Adrenal gland (tissue), 9 donors: ENCODE measurements at regions not wholly inside any gene's neighbourhood (a gene's known extent, or its start where the extent isn't known, plus 50 kb on each side); places are given as distances from the start of the nearest gene placed in this dataset.

Source experiments
- DNase-seq, 7 donors: peaks; one replicate each; pipeline ENCODE4 v3.0.0-alpha.2; 2019 to 2020
- H3K27ac ChIP-seq, 5 donors: fragments of 200-600 bp; sonication (generic) in 4 of 5; 1 replicate in 3 of 5; 2 replicates in 2 of 5; pipeline versions ENCODE4 v1.5.1 to v1.8.0; 2016 to 2020; ENCODE audit warnings: mild to moderate bottlenecking in 1 of 5
- H3K27me3 ChIP-seq: fragments of 200-600 bp; 2 replicates; pipeline ENCODE4 v1.8.0; 2021
- H3K36me3 ChIP-seq, 2 donors: fragments of 200-600 bp; replicated peaks in 1 of 2; 1 replicate in 1 of 2; 2 replicates in 1 of 2; pipeline versions ENCODE4 v1.5.1 to v1.8.0; 2018 to 2022
- H3K4me1 ChIP-seq, 2 donors: fragments of 200-600 bp; replicated peaks in 1 of 2; 1 replicate in 1 of 2; 2 replicates in 1 of 2; pipeline versions ENCODE4 v1.5.1 to v1.8.0; 2018 to 2021
- H3K4me3 ChIP-seq, 4 donors: fragments of 200-600 bp; sonication (generic) in 3 of 4; one replicate each; pipeline ENCODE4 v1.5.1; 2016 to 2018
- H3K9me3 ChIP-seq, 3 donors: fragments of 200-600 bp; sonication (generic) in 1 of 3; replicated peaks in 1 of 3; 1 replicate in 2 of 3; 2 replicates in 1 of 3; pipeline versions ENCODE4 v1.5.1 to v1.8.0; 2016 to 2021
- CTCF ChIP-seq, 6 experiments: fragments of 450-650 bp in 4 of 6; fragments of 200-600 bp in 2 of 6; sonication (generic) in 1 of 6; IDR thresholded peaks; 1 replicate in 5 of 6; 2 replicates in 1 of 6; pipeline versions ENCODE4 v1.5.1 to v1.8.0; 2016 to 2021; ENCODE audit warnings: antibody characterized with exemption in 6 of 6, mild to moderate bottlenecking in 2 of 6, moderate library complexity in 1 of 6
- POLR2A ChIP-seq, 2 donors: fragments of 450-650 bp; IDR thresholded peaks; one replicate each; pipeline ENCODE4 v1.6.1; 2017; ENCODE audit warnings: antibody characterized with exemption in 2 of 2, mild to moderate bottlenecking in 2 of 2, moderate library complexity in 1 of 2
- WGBS, 4 donors: extraction: QIAGEN DNeasy Blood & Tissue Kit in 2 of 4; methylation state at CpG; one replicate each; pipeline versions ENCODE4 v1.1.5 to v1.1.7; 2013 to 2017; 5-methylcytosine and 5-hydroxymethylcytosine counted together
- intact Hi-C, 2 donors: fragments of 100-400 bp; cut with DNase I; formaldehyde crosslinking; loops; one replicate each; pipeline versions ENCODE4 v1.14.1 to v1.15.0; 2022 to 2023
- donor health status: healthy with polysubstance abuse.
- donor health status: Bipolar disorder and iron deficiency.
- donor health status: DM: yes; HTN: yes; CAD: no.
- donor health status: DM: no; HTN: no; CAD: no.
- donor health status: DM: no; HTN: no; CAD: no.

GRCh38 chr1:30360281-30360680, 363.1 kb downstream of the MATN1 start:
- no peak overlapping the region for H3K4me3 ChIP-seq
- peak in 1 of 7 donors; percentile 18 for DNase-seq
- H3K36me3 ChIP-seq: no peaks in the 10 kb centered on the region
- 83 to 89% (median 87%) methylated on average over 2 of the region's 2 CpGs for WGBS, 4 donors
- H3K9me3 ChIP-seq: no peaks in the 10 kb centered on the region
- H3K27ac ChIP-seq: no peak overlapping the region
- TF ChIP-seq CTCF (IDR thresholded peaks at IDR 0.05) (no peak), POLR2A (IDR thresholded peaks at IDR 0.05) (no peak)
- no peaks in the 10 kb centered on the region for H3K27me3 ChIP-seq
- no peaks in the 10 kb centered on the region for H3K4me1 ChIP-seq
- intact Hi-C loops: no loop called here

- Histone ChIP-seq H3K27me3 (no peaks in the 10 kb centered on the region), H3K9me3 (no peaks in the 10 kb centered on the region), H3K4me3 (no peak overlapping the region), H3K4me1 (no peaks in the 10 kb centered on the region), H3K27ac (no peak overlapping the region), H3K36me3 (no peaks in the 10 kb centered on the region)
- intact Hi-C loops: no loop called here
- no peak for TF ChIP-seq POLR2A (IDR thresholded peaks at IDR 0.05)
- TF ChIP-seq CTCF (IDR thresholded peaks at IDR 0.05): no peak
- no peak for DNase-seq
- 62 to 74% (median 70%) methylated on average over 4 to 12 of the region's 12 CpGs for WGBS, 4 donors
Observed at GRCh38 chr1:30359539-30360220, 363.7 kb downstream of the MATN1 start.

GRCh38 chr1:30358500-30358899, 364.9 kb downstream of the MATN1 start:
- no peak overlapping the region for H3K4me3 ChIP-seq
- H3K4me1 ChIP-seq: no peaks in the 10 kb centered on the region
- no peak for DNase-seq
- no peak for TF ChIP-seq POLR2A (IDR thresholded peaks at IDR 0.05)
- intact Hi-C loops: no loop called here
- H3K27ac ChIP-seq: no peak overlapping the region
- WGBS, 4 donors: 34 to 72% (median 51%) methylated on average over 2 to 3 of the region's 3 CpGs
- no peaks in the 10 kb centered on the region for H3K27me3 ChIP-seq
- H3K9me3 ChIP-seq: no peaks in the 10 kb centered on the region
- H3K36me3 ChIP-seq: no peaks in the 10 kb centered on the region

- TF ChIP-seq POLR2A (IDR thresholded peaks at IDR 0.05) (no peak), CTCF (IDR thresholded peaks at IDR 0.05) (no peak)
- WGBS, 4 donors: 86 to 91% (median 89%) methylated on average over 6 of the region's 6 CpGs
- H3K36me3 ChIP-seq: no peaks in the 10 kb centered on the region
- H3K27me3 ChIP-seq: no peaks in the 10 kb centered on the region
- intact Hi-C loops: no loop called here
- no peak for DNase-seq
- H3K4me3 ChIP-seq: no peak overlapping the region
- H3K27ac ChIP-seq: no peak overlapping the region
- no peaks in the 10 kb centered on the region for H3K9me3 ChIP-seq
- no peaks in the 10 kb centered on the region for H3K4me1 ChIP-seq
Observed at GRCh38 chr1:30356839-30357238, 366.5 kb downstream of the MATN1 start.

- Histone ChIP-seq H3K9me3 (no peaks in the 10 kb centered on the region), H3K27me3 (no peaks in the 10 kb centered on the region), H3K36me3 (no peaks in the 10 kb centered on the region), H3K4me1 (no peaks in the 10 kb centered on the region), H3K4me3 (no peak overlapping the region), H3K27ac (no peak overlapping the region)
- 0 to 18% (median 0%) methylated on average over 1 of the region's 1 CpG for WGBS, 4 donors
- DNase-seq: no peak
- intact Hi-C loops: no loop called here
- TF ChIP-seq POLR2A (IDR thresholded peaks at IDR 0.05): no peak
- TF ChIP-seq CTCF (IDR thresholded peaks at IDR 0.05): no peak
Observed at GRCh38 chr1:30354410-30354809, 369.0 kb downstream of the MATN1 start.
